K562 (cell line): ENCODE measurements at regions not wholly inside any gene's neighbourhood (a gene's known extent, or its start where the extent isn't known, plus 50 kb on each side); places are given as distances from the start of the nearest gene placed in this dataset.

ENCODE experiments used
- ATAC-seq: fragments of 200-7000 bp; cut with Tn5 transposase; 3 replicates; pipeline ENCODE4 v1.9.1; 2020; ENCODE audit warnings: moderate library complexity
- BruUV-seq: library from RNA; stranded (reverse); fragments of 400-500 nt; replicated peaks from 2 replicates; lab custom pipeline; 2021; lab: Mats Ljungman, UMichigan
- CTCF ChIA-PET: fragments of 300-600 bp; formaldehyde crosslinking; extraction: SDS; loops from one replicate; lab custom pipeline; 2021; ENCODE audit warnings: low intra/inter-chr PET ratio; lab: Yijun Ruan, JAX
- POLR2A ChIA-PET: fragments of 300-600, 350-650 bp; sonication (Branson Sonifier 250); formaldehyde crosslinking; extraction: SDS; loops from one replicate; lab custom pipeline; 2021; ENCODE audit warnings: antibody characterized with exemption, inconsistent platforms; lab: Yijun Ruan, JAX
- DNase-seq, 4 experiments: peaks; one replicate each; pipeline versions ENCODE4 v3.0.0 to v3.0.0-alpha.2; 2011 to 2018; ENCODE audit warnings: low spot score in 3 of 4, mixed read lengths in 3 of 4; ENCODE audit errors: extremely low read depth in 1 of 4
- FAIRE-seq: peaks from 2 replicates; lab custom pipeline; 2011; peaks lifted over from hg19 to GRCh38; lab: Jason Lieb, UNC
- H2AFZ ChIP-seq: 2 replicates; pipeline ENCODE4 v1.6.0; 2011; ENCODE audit warnings: low read depth, low read length, control low read depth, inconsistent platforms
- H3K27ac ChIP-seq: fragments of 200-600 bp; 3 replicates; pipeline ENCODE4 v1.8.0; 2011; ENCODE audit warnings: low read depth, mild to moderate bottlenecking, control low read depth, inconsistent platforms, low read length, moderate library complexity, mixed read lengths; ENCODE audit errors: extremely low read depth
- H3K27me3 ChIP-seq, 2 experiments: fragments of 300-600 bp in 1 of 2; 2 replicates in 1 of 2; 3 replicates in 1 of 2; pipeline versions ENCODE4 v1.6.0 to v1.8.0; 2011; ENCODE audit warnings: inconsistent platforms in 2 of 2, low read length in 2 of 2, mild to moderate bottlenecking in 1 of 2, mixed read lengths in 1 of 2, moderate library complexity in 1 of 2; ENCODE audit not compliant: control insufficient read depth in 2 of 2, insufficient read depth in 2 of 2
- H3K36me3 ChIP-seq: fragments of 300-600 bp; 3 replicates; pipeline ENCODE4 v1.8.0; 2011; ENCODE audit warnings: mild to moderate bottlenecking, low read length, inconsistent platforms; ENCODE audit not compliant: control insufficient read depth, insufficient read depth
- H3K4me1 ChIP-seq, 2 experiments: fragments of 200-600 bp in 1 of 2; replicated peaks in 1 of 2; 2 replicates in 1 of 2; 3 replicates in 1 of 2; pipeline versions ENCODE4 v1.5.1 to v1.8.0; 2011; ENCODE audit warnings: inconsistent platforms in 2 of 2, low read length in 2 of 2, mild to moderate bottlenecking in 1 of 2, mixed read lengths in 1 of 2, moderate library complexity in 1 of 2; ENCODE audit not compliant: control insufficient read depth in 2 of 2, insufficient read depth in 2 of 2
- H3K4me2 ChIP-seq: 2 replicates; pipeline ENCODE4 v1.6.1; 2011; ENCODE audit warnings: low read length, control low read depth, inconsistent platforms, mixed read lengths; ENCODE audit not compliant: insufficient read depth
- H3K4me3 ChIP-seq: fragments of 200-600 bp; sonication (generic), shearing (Covaris generic); 2 replicates; pipeline ENCODE4 v1.5.1; 2016; ENCODE audit warnings: control low read depth, inconsistent platforms
- H3K79me2 ChIP-seq: fragments of 200-600 bp; 3 replicates; pipeline ENCODE4 v1.8.0; 2011; ENCODE audit warnings: low read length, inconsistent platforms; ENCODE audit not compliant: control insufficient read depth, insufficient read depth
- H3K9ac ChIP-seq, 2 experiments: 2 replicates each; pipeline versions ENCODE4 v1.6.0 to v1.6.1; 2011; ENCODE audit warnings: low read depth in 2 of 2, low read length in 2 of 2, control low read depth in 1 of 2, inconsistent platforms in 1 of 2, mild to moderate bottlenecking in 1 of 2, mixed read lengths in 1 of 2; ENCODE audit not compliant: insufficient read depth in 1 of 2
- H3K9me1 ChIP-seq: one replicate; pipeline ENCODE4 v1.6.0; 2011; ENCODE audit warnings: inconsistent platforms, mild to moderate bottlenecking, low read length, moderate library complexity; ENCODE audit not compliant: control insufficient read depth, insufficient read depth
- H3K9me3 ChIP-seq: replicated peaks from 2 replicates; pipeline ENCODE4 v1.5.1; 2011; ENCODE audit warnings: low read depth, low read length, inconsistent platforms; ENCODE audit not compliant: control insufficient read depth, insufficient read depth
- H4K20me1 ChIP-seq: replicated peaks from 2 replicates; pipeline ENCODE4 v1.6.1; 2011; ENCODE audit warnings: low read length, inconsistent platforms, mixed read lengths; ENCODE audit not compliant: control insufficient read depth, insufficient read depth
- ATF3 ChIP-seq, 2 experiments: fragments of 450-650 bp in 1 of 2; sonication (generic) in 1 of 2; formaldehyde crosslinking in 1 of 2; IDR thresholded peaks in 1 of 2; conservative IDR thresholded peaks in 1 of 2; 2 replicates each; pipeline versions ENCODE4 v1.6.1 to v1.8.1; 2016 to 2023; ENCODE audit warnings: mild to moderate bottlenecking in 2 of 2, moderate library complexity in 2 of 2, inconsistent platforms in 1 of 2, missing genetic modification reagents in 1 of 2
- BRF2 ChIP-seq: IDR thresholded peaks from 3 replicates; pipeline ENCODE4 v1.6.1; 2011; ENCODE audit warnings: borderline replicate concordance, mild to moderate bottlenecking; ENCODE audit not compliant: insufficient read length, insufficient read depth
- CEBPG ChIP-seq, 3 experiments: fragments of 200-800 bp in 1 of 3; sonication (Bioruptor generic) in 1 of 3; sonication (generic) in 1 of 3; formaldehyde crosslinking in 1 of 3; IDR thresholded peaks in 2 of 3; conservative IDR thresholded peaks in 1 of 3; 2 replicates each; pipeline versions ENCODE4 v1.6.1 to v1.8.0; 2016 to 2022; ENCODE audit warnings: missing compliant biosample characterization in 2 of 3, missing genetic modification characterization in 2 of 3, mild to moderate bottlenecking in 1 of 3, missing genetic modification reagents in 1 of 3
- CREB3L1 ChIP-seq: fragments of 450-650 bp; IDR thresholded peaks from 2 replicates; pipeline ENCODE4 v1.6.1; 2014; ENCODE audit warnings: low read depth, mild to moderate bottlenecking, moderate library complexity, borderline replicate concordance
- DEAF1 ChIP-seq: fragments of 450-650 bp; formaldehyde crosslinking; IDR thresholded peaks from 2 replicates; pipeline ENCODE4 v1.4.0; 2020; ENCODE audit warnings: mild to moderate bottlenecking, moderate library complexity
- HBP1 ChIP-seq: fragments of 450-650 bp; formaldehyde crosslinking; IDR thresholded peaks from 2 replicates; pipeline ENCODE4 v1.4.0; 2022; ENCODE audit warnings: missing genetic modification characterization
- KAT7 ChIP-seq: sonication (generic); formaldehyde crosslinking; IDR thresholded peaks from 2 replicates; pipeline ENCODE4 v1.8.0; 2022; ENCODE audit warnings: missing genetic modification reagents, mild to moderate bottlenecking, borderline replicate concordance
- SOX6 ChIP-seq: fragments of 450-650 bp; IDR thresholded peaks from 2 replicates; pipeline ENCODE4 v1.6.1; 2014; ENCODE audit warnings: mild to moderate bottlenecking
- SP2 ChIP-seq: IDR thresholded peaks from 2 replicates; pipeline ENCODE4 v1.6.1; 2011; ENCODE audit warnings: mild to moderate bottlenecking, low read depth, low read length, moderate library complexity; ENCODE audit not compliant: poor library complexity, severe bottlenecking; ENCODE audit errors: extremely low read depth
- USF2 ChIP-seq: sonication (generic); formaldehyde crosslinking; IDR thresholded peaks from 2 replicates; pipeline ENCODE4 v1.5.0; 2020; ENCODE audit warnings: missing genetic modification reagents
- ZC3H8 ChIP-seq: fragments of 450-650 bp; IDR thresholded peaks from 2 replicates; pipeline ENCODE4 v1.6.1; 2017
- ZNF766 ChIP-seq: fragments of 200-800 bp; sonication (Bioruptor generic); conservative IDR thresholded peaks from 2 replicates; pipeline ENCODE4 v1.6.1; 2016; ENCODE audit warnings: missing genetic modification characterization, missing compliant biosample characterization
- WGBS: fragments of 100-300 bp; shearing (Covaris generic); methylation state at CpG from one replicate; pipeline ENCODE4 v1.1.6; 2016; ENCODE audit warnings: low coverage, mixed read lengths; ENCODE audit not compliant: insufficient coverage; ENCODE audit errors: missing lambda C conversion rate; 5-methylcytosine and 5-hydroxymethylcytosine counted together
- in situ Hi-C: fragments of 300-500 bp; cut with MboI; formaldehyde crosslinking; loops from 4 replicates; pipeline ENCODE4 v1.15.0; 2018; ENCODE audit warnings: inconsistent platforms, mixed read lengths
- intact Hi-C: fragments of 100-400 bp; cut with micrococcal nuclease; formaldehyde crosslinking; loops from 2 replicates; pipeline ENCODE4 v1.14.2; 2022

- TF ChIP-seq HBP1 (no peak), ZC3H8 (no peak)
Measured at GRCh38 chr20:61092251-61092650, 159.8 kb upstream of the CDH4 start (continued).

GRCh38 chr20:61094581-61094980 lies 157.5 kb upstream of the CDH4 start:
- in situ Hi-C loops, result no loop called here
- Histone ChIP-seq H3K27ac (no peak overlapping the region), H4K20me1 (no peaks in the 10 kb centered on the region), H3K4me3 (no peak overlapping the region), H2AFZ (no peak overlapping the region), H3K27me3 (no peaks in the 10 kb centered on the region), H3K79me2 (no peaks in the 10 kb centered on the region), H3K36me3 (no peaks in the 10 kb centered on the region)
- FAIRE-seq, result no peak
- ATAC-seq, result no peak
- WGBS, result 0% methylated on average over 1 of the region's 1 CpG
- DNase-seq, result no peak
- BruUV-seq, result no TSS peak
- POLR2A ChIA-PET, result no interaction called here
- TF ChIP-seq SOX6 (no peak), DEAF1 (CRISPR knock-in tag) (no peak), USF2 (CRISPR knock-in tag) (no peak), SP2 (no peak), ZNF766 (no peak), CREB3L1 (no peak), KAT7 (CRISPR knock-in tag) (no peak), ATF3 (IDR thresholded peaks at IDR 0.05) (peak; percentile 33; the same call in 1 of the 2 replicates), ATF3 (CRISPR knock-in tag; conservative IDR thresholded peaks at IDR 0.05) (no peak), BRF2 (no peak), CEBPG (CRISPR knock-in tag; IDR thresholded peaks at IDR 0.05) (no peak), CEBPG (tag; conservative IDR thresholded peaks at IDR 0.05 in 1 of 2, IDR thresholded peaks at IDR 0.05 in 1 of 2) (peak in 1 of 2 experiments; percentile 70; a peak in 2 of 4 replicates)
- TF ChIP-seq, all 486 proteins: peak for 2
- Histone ChIP-seq H3K9me1 (no peaks in the 10 kb centered on the region), H3K9me3 (no peaks in the 10 kb centered on the region), H3K9ac (no peak overlapping the region), H3K4me2 (no peak overlapping the region), H3K4me1 (no peaks in the 10 kb centered on the region)
- CTCF ChIA-PET, result no interaction called here
- intact Hi-C loops, result no loop called here
